ENCODE measurements at regions not wholly inside any gene's neighbourhood (a gene's known extent, or its start where the extent isn't known, plus 50 kb on each side); places are given as distances from the start of the nearest gene placed in this dataset.
A peak's percentile ranks its signal among the peaks of the same experiment; 100 is the strongest.

DNA sequence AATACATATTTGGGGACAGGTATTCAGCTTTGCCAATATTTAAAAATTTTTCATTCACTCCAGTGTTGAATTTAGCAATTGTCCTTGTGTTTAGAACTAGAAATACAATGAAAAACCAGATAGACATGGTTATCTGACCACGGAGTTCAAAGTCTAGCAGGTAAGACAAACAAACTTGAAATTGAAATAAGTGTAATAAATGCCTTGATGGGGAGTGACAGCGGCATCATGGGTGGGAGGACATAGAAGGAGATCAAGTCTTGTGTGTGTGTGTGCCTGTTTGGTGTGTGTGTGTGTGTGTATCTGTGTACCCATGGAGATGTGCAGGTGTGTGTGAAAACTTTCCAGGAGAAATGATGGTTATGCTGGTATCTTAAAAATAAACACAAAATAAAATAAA, 750.0 kb upstream of the CITED2 start:
- peak in 1 of 2 experiments; percentile 6 for DNase-seq

DNA sequence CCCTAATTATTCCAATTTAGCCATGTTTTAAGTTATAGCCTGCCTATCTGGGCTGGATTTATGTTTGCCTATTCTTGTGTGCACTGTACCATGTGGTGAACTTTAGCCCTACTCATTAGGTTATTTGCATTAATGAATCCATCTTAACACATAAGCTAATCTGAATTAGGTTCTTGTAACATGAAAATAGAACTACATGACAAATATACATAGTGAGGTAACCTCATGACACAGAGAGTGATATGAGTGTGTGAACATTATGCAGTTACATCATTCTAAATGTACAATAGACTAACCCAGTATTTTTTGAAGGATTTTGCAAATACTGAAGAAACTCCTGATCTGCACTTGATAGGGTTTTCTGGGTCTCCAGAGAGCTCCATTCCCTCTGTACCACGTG, 733.7 kb upstream of the CITED2 start:
- no peak for DNase-seq

DNA sequence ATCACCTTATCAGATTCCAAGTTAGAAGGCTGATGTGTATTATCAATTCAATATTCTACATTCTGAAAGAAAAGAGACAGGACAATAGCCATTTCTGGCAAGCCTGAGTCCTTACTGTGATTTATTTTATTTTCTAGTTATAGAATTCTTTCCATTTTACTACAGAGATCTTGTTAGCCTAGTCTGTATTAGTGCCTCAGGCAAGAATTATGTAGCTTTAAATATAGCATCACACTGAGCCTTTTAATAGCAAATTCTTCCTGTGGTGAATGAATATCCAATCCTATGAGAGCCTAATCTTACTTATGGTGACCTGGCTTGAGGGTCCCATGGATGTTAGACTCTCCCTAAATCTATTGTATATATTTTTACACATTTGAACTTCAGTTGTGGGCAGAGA, 732.8 kb upstream of the CITED2 start:
- DNase-seq: no peak

DNA sequence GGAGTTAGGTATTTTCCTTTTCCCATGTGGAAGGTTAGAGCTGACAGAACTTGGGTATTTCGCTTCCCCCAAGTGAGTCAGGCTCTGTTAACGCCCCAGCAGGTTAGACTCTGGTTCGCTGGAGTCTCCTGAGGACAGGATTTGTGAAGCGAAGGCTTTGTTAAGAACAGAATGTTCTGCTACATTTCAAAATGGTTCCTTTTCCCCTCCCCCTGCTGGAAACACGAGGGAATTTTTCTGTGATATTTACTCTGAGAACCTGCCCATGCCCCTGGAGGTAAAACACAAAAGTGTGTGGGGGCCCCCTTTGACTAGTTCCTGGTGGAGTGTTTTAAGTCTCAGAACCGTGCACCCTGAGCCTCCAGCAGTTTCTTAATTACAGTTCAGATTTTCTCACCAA, 731.4 kb upstream of the CITED2 start:
- no peak for DNase-seq

DNA sequence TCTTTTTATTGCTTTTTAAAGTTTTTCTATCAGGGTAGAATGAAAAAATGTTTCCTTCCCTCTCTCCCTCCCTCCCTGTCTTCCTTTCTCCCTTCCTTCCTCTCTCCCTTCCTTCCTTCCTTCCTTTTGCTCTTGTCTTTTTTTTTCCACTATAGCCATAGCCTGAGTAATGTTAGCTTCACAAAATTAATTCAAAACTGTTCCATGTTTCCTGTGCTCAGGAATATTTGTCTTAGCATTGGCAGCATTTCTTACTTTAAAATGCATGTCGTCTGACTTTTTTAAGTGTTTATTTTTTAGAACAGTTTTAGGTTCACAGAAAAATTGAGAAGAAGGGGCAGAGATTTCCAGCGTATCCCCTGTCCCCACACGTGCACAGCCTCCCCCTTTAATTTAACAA, 730.8 kb upstream of the CITED2 start:
- DNase-seq: no peak

DNA sequence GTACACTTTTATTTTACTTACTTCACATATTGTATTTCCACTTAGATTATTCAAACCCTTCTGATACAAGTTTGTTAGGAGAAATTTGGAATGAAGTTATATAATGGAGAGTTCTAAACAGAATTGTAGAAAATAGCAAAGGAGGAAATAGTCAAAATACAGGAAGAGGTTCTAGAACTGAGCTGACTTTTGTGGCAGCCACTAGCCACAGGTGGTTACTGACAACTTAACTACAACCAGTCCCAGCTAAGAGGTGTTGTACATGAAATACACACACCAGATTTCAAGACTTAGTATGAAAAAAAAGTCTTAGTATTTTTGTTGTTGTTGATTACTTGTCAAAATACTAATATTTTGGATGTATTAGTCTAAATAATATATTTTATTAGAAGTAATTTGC, 727.4 kb upstream of the CITED2 start:
- no peak for DNase-seq

DNA sequence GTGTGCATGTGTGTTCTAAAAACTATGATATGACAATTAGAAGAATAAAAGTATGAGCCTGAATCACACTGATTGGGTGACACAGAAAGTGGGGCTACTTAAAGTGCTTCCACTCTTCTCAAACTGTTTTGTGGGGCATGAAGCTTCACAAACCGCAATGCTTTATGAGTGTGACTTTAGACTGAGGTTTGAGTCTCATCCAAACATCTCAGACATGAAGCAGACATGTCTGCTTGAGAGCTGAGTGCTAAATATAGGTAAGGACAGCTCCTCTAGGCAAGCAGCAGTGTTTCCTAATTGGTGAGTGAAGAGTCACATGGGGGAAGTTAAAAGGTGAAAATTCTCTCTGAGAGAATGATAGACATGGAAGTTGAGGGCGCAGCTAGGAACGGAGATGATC, 726.9 kb upstream of the CITED2 start:
- no peak for DNase-seq

DNA sequence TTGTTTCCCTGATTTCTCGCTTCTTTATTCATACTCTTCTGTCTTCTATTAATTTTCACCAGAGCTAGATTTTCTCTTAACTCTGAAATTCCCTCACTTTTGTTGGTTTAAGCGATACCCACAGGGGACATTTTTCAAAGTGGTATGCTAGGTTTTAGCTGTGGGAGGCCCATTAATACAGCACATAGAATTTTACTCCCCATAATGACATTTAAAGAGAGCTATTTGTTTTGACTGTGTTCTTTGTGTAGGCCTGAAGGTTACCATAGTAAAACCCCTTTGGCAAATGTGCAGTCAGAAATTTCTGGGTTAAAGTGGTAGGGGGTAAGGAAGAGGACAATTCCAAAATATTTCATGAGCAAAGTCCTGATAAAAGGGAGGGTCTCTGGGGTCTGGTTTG, 721.1 kb upstream of the CITED2 start:
- DNase-seq: peak in 1 of 2 experiments; percentile 12

DNA sequence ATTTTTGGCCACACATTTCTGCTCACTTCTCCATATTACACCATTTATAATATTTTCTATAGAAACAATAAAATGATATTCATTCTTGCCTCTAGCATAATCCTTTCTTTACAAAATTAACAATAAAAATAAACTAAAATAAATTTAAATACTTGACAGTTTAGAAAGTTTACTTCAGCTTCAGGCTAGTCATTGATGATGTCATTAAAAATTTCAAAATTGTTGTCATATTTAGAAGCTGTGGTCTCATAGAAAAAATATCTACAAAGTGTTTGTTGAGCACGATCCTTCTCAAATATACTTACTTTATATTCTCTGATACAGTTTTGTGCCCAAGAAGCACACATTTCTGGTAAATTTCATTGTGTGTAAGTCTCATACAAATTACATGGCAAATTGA, 717.4 kb upstream of the CITED2 start:
- DNase-seq: no peak

DNA sequence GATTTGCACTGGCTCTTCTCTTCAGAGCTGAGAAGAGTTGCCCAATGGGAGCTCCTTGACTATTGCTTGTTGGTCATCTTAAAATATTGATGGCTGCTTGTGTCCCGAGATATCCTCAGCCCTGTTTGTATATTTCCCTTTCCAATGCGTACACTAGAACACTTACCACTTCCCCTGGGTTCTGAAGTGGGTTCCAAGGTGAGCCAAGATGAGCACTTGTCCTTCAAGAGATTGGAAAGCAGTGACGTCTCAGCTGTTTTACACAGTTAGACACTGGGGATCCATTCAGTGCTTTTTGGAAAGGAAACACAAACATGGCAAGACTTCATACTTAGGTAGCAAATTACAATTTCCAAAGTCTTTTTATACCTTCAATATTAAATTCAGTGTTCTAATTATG, 716.4 kb upstream of the CITED2 start:
- DNase-seq: no peak

DNA sequence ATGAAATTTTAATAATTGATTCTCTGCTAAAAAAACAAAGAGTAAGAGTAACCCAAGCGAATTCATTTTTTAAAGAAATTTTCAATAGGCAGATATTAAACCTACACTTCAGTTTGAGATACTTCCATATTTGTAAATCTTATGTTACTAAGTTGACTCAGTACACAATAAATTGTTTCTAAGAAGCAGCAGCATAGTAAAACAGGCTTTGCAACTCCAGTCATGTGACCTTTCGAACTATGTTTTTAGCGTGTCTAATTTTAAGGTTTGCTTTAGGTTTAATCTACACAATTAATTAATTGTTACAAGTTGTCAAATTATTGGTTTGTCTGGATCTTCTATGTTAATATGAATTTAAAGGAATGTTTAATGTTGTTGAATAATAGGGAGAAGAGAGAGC, 708.9 kb upstream of the CITED2 start:
- no peak for DNase-seq

DNA sequence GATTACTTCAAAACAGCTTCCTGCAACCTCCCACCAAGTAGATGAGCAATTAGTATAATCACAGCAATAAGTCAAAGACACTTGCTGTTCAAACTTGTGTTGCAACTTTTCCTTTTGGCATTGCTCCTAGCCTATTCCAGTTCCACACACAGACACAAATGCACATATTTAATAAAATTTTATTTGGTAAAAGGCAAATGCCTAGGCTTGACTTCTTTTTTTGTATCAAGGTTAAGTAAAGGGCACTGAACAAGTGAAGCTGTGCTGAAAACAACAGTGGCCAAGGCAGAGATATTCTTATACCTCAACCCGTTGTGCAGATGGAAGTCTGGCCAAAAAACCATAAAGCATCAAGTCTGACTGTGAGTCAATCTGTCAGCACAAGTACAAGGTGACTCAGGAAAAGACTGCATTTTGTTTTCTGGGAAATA, 708.4 kb upstream of the CITED2 start:
- DNase-seq: no peak

DNA sequence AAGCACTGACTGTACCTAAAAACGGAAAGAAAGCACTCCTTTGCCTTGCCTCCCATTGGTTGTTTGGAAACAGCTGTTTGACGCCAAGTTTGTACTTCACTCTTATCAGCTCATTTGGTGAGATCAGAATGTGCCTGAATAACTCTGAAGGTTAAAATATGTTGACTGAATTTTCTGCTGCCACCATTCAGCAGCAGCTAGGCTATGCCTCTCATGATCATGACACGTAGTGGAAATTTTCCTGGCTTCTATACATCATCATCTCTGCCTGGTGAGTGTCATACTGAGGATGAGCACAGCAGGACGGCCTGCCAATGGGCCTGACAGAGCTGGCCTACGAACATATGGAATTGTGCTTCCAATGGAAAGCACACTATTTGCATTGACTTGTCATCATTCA, 704.9 kb upstream of the CITED2 start:
- no peak for DNase-seq

DNA sequence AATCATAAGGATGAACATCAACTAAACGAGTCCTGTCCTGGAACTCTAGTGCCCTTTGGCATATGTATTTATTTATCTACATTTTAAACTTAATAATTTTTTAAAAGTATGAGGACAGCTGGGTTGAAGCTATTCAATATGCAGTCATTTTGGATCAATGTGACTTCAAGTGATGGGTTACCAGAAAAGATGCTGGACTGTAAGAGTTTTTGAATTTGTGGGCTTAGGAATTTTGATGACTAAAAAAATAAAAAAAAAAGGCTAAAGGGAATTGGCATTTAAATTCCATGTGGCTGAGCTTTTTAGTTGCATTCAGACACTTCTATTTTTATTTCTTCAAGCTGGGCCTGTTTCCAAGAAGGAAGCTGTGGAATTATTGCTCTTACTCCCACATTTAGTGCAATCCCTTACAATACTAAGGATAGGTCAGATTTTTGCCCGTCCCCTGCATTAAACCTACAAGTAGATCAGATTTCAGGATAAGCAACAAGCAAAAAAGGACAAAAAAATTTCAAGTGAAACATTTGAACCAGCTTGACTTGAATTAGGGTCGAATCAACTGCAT, 704.2 kb upstream of the CITED2 start:
- no peak for DNase-seq

DNA sequence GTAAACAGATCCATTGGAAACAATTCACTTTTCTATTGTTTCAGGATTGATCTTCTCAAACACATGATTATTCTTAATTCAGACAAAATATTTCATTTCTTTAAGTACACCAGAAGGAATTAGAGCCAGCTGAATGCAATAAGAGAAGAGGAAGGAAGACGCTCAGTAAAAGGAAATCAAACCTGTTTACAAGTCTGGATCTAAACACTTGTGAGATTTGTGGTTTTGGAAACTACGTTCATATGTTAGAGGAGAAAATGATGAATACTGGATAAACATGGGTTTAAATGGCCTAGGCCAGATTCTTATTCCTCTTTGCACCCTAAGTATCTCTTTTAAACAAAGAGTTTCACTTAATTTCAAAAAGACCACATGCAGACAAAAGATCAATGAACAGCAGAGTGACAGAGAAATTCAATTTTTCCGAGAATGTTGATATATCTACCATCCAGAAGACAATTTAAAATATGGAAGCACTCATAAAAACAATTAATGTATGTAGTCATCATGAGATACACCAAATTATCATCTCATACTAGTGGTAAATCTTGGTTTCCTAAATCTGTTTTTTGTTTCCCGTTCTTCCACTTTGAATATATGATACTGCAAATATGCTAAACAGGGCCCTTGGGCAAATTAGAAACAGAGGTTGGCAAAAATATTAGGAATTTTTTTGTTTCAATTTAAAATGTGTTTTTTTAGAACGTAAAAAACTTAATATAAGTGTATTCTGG, 703.5 kb upstream of the CITED2 start:
- DNase-seq: no peak

DNA sequence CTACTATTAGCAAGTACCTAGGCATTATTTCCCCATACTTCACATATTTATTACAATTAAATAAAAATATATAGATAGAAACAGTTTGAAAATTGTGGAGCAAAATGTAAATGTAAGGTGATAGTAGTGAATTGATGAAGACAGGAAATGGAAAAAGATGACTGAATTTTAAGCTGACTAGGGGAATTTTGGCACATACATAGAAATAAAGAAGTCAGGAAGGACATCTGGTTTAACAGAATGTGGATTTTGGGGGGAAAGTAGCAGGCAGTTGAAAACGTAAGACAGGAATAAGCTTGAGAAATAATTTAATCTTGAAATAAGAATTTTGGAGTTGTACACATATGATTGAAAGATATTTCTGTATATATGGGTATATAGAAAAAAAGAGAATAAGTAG, 701.7 kb upstream of the CITED2 start:
- DNase-seq: no peak

DNA sequence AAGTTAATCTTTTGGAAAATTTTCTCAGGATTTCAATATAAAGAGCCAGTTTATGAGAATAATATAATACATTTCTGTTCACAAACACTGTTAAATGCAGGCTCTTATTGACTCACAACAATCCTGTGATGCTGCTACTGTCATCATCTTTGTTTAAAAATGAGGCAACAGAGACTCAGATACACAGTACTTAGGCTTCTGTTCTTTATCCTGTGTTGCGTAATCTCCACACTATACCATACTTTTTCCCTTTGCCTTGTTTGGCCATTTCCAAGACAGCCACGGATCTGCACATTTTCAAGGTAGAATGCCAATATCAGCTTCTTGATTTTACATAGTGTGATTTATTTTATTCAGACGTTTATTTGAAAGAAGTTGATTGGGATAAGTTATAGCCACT, 699.0 kb upstream of the CITED2 start:
- DNase-seq: no peak

DNA sequence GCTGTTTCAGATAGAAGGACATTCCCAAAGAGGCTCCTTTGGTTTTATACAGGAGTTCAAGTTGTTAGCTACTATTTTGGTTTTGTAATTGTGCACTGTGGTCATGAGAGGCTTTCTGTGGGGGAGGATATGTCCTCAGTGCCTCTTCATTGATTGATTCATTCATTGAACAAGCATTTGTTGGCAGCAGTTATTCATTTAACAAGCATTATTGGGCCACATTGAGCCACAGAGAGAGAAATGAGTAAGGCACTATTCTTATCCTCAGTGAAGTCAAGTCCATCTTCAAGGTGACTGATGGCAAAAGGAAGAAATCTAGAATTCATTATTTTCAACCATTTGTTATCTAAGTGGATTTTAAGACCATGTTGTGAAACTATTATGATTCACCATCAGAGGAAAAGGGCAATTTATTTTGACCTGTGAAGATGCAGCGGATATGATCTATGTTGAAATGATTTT, 697.2 kb upstream of the CITED2 start:
- no peak for DNase-seq

DNA sequence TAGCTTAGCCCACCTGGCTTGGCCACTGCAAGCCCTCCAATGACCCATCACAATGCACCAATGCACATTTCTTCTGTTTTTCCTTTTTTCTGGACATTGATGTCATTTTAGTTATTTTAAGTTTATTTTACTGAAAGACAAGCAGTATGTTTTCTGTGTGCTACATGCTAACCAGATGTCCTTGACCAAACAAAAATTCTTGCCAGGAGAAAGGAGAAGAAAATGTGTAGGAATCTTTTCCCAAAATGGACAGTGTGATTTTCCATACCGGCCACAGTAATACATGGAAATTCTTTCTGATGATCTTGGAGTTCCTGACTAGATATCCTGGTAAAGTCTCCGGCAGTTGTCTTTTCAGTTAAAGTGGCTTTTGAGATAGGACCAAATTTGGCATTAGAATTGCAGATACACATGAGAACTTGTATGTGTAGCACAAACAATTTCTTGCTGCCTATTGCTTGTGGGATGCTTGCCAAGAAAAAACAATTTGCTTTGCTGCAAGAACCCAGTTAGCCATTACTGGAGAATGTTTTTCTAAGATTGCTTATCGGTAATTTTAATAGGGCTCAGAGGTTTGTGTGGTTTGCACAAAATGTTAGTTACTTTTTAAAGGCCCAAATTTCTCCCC, 696.5 kb upstream of the CITED2 start:
- DNase-seq: no peak

DNA sequence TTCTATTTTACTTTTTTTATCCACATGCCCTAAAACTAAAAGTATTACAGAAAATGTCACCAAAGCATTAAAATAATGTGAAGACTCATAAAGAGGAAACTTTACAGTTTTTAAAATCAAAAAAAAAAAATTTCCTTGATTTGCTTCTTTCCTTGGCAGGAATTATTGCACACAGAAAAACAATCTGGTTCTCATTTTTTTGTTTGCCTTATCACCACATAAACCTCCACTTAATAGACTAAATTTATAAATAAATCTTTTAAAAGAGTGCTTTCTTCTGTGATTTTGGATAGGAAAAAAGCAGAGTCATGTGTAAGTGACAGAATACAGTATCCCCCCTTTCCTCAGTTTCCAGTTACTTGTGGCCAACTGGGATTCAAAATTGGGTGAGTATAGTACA, 695.1 kb upstream of the CITED2 start:
- no peak for DNase-seq

DNA sequence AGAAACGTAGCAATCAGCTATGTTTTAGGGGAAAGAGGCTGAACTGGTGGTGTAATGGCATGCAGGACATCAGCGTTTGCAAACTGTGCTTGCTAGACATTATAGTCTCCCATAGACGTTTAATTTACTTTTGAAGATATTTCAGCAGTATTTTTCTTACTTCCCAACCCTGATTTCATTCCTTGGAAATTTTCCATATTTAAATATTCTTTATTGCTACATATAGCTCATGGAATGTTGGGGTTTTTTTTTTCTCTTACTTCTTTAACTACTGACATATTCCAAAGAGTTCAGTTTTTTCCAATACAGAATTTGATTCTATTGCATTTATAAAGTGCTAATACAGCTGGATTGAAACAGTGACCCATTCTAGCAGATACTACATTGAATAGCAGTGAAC, 694.4 kb upstream of the CITED2 start:
- no peak for DNase-seq

DNA sequence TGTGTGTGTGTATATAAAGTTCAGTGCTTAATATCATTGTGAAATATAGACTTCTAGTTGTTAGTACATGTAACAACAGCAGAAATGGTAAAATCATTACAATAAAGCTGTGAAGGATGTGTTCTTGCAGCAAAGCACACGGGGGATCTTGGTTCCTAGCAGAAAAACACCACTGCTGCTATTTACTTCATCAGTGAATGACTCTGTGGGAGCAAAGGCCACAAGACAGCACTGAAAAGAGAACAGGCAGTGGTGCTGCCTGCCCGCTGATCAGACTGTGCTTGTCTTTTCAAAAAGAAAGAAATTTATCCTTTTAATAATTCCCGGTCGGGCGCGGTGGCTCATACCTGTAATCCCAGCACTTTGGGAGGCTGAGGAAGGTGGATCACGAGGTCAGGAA, 689.9 kb upstream of the CITED2 start:
- DNase-seq: no peak

DNA sequence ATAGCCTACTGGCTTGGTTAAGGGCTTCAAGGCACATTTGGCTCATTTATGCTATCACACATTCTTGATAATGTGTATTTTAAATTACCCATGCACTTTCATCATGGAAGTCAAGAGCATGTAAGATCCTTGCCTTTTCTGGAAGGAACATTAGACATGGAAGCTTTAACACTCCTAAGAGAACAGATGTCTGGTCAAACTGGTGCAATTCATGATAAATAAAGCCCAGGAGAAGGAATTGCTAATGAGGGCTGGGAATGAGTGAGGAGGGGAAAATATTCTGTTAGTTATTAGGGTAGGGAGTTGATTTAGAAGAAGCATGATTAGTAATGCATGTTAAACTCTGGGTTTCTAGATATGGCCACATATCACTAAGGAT, 688.6 kb upstream of the CITED2 start:
- DNase-seq: no peak

Measured in NCI-H2081 (cell line).